Neural cell (in vitro differentiated cells): ENCODE measurements at regions not wholly inside any gene's neighbourhood (a gene's known extent, or its start where the extent isn't known, plus 50 kb on each side); places are given as distances from the start of the nearest gene placed in this dataset.

Experiments
- H2AFZ ChIP-seq: fragments of 200-600, 300-800 bp; sonication (generic), shearing (Covaris generic); 2 replicates; pipeline ENCODE4 v1.6.0; 2014; ENCODE audit warnings: low read depth, mild to moderate bottlenecking, antibody characterized with exemption, low read length, moderate library complexity
- H3F3A ChIP-seq: fragments of 200-600 bp; shearing (Covaris generic); 2 replicates; pipeline ENCODE4 v1.6.1; 2016; ENCODE audit warnings: mild to moderate bottlenecking, moderate library complexity, mixed read lengths, antibody characterized with exemption, low read length; ENCODE audit not compliant: insufficient read depth, poor library complexity, severe bottlenecking
- H3K27ac ChIP-seq: fragments of 200-600, 300-800 bp; sonication (generic), shearing (Covaris generic); 2 replicates; pipeline ENCODE4 v1.5.1; 2014; ENCODE audit warnings: mild to moderate bottlenecking, low read length, moderate library complexity
- H3K27me3 ChIP-seq: fragments of 300-800, 200-600 bp; sonication (generic), shearing (Covaris generic); 2 replicates; pipeline ENCODE4 v1.6.0; 2014; ENCODE audit warnings: mild to moderate bottlenecking, low read depth, low read length, moderate library complexity; ENCODE audit not compliant: insufficient read depth
- H3K36me3 ChIP-seq: fragments of 300-800, 200-600 bp; sonication (generic), shearing (Covaris generic); 2 replicates; pipeline ENCODE4 v1.5.1; 2014; ENCODE audit warnings: mild to moderate bottlenecking, antibody characterized with exemption, low read length, moderate library complexity; ENCODE audit not compliant: insufficient read depth
- H3K4me2 ChIP-seq: fragments of 300-800, 200-600 bp; sonication (generic), shearing (Covaris generic); 2 replicates; pipeline ENCODE4 v1.6.0; 2014; ENCODE audit warnings: mild to moderate bottlenecking, low read length
- H3K4me3 ChIP-seq: fragments of 300-800, 200-600 bp; sonication (generic), shearing (Covaris generic); 2 replicates; pipeline ENCODE4 v1.5.1; 2014; ENCODE audit warnings: mild to moderate bottlenecking, low read length, moderate library complexity
- H3K79me2 ChIP-seq: fragments of 200-600 bp; shearing (Covaris generic); replicated peaks from 2 replicates; pipeline ENCODE4 v1.6.0; 2014; ENCODE audit warnings: mild to moderate bottlenecking, low read length, moderate library complexity; ENCODE audit not compliant: insufficient read depth
- H3K9ac ChIP-seq: fragments of 300-800, 200-600 bp; sonication (generic), shearing (Covaris generic); 2 replicates; pipeline ENCODE4 v1.6.1; 2016; ENCODE audit warnings: mild to moderate bottlenecking, low read length, mixed read lengths
- H3K9me2 ChIP-seq: fragments of 200-600 bp; shearing (Covaris generic); 2 replicates; pipeline ENCODE4 v1.6.1; 2016; ENCODE audit warnings: mild to moderate bottlenecking, low read length, mixed read lengths; ENCODE audit not compliant: insufficient read depth
- H3K9me3 ChIP-seq: fragments of 200-600, 300-800 bp; sonication (generic), shearing (Covaris generic); 2 replicates; pipeline ENCODE4 v1.6.1; 2016; ENCODE audit warnings: mild to moderate bottlenecking, mixed run types, low read length, moderate library complexity, mixed read lengths
- H4K20me1 ChIP-seq: fragments of 200-600 bp; shearing (Covaris generic); 2 replicates; pipeline ENCODE4 v1.6.1; 2016; ENCODE audit warnings: mild to moderate bottlenecking, mixed run types; ENCODE audit not compliant: insufficient read depth
- EP300 ChIP-seq: fragments of 450-650 bp; conservative IDR thresholded peaks from 2 replicates; pipeline ENCODE4 v1.6.1; 2014; ENCODE audit warnings: antibody characterized with exemption, mild to moderate bottlenecking, moderate library complexity; ENCODE audit not compliant: poor library complexity, severe bottlenecking
- EZH2 ChIP-seq: fragments of 200-600, 300-800 bp; shearing (Covaris generic), sonication (generic); IDR thresholded peaks from 2 replicates; pipeline ENCODE4 v1.6.1; 2014; ENCODE audit warnings: antibody characterized with exemption, low read length, borderline replicate concordance, mild to moderate bottlenecking; ENCODE audit not compliant: insufficient read depth, poor library complexity, severe bottlenecking
- MXI1 ChIP-seq: fragments of 450-650 bp; conservative IDR thresholded peaks from 2 replicates; pipeline ENCODE4 v1.6.1; 2014; ENCODE audit warnings: antibody characterized with exemption, mild to moderate bottlenecking; ENCODE audit not compliant: poor library complexity, severe bottlenecking
- POLR2AphosphoS5 ChIP-seq: IDR thresholded peaks from 2 replicates; pipeline ENCODE4 v1.6.1; 2012
- RAD21 ChIP-seq: fragments of 450-650 bp; conservative IDR thresholded peaks from 2 replicates; pipeline ENCODE4 v1.6.1; 2014; ENCODE audit warnings: antibody characterized with exemption, mild to moderate bottlenecking, moderate library complexity
- SMC3 ChIP-seq: fragments of 450-650 bp; conservative IDR thresholded peaks from 2 replicates; pipeline ENCODE4 v1.6.1; 2014; ENCODE audit warnings: antibody characterized with exemption, mild to moderate bottlenecking, moderate library complexity; ENCODE audit not compliant: poor library complexity
- TAF1 ChIP-seq: IDR thresholded peaks from 2 replicates; pipeline ENCODE4 v1.6.1; 2012; ENCODE audit warnings: low read depth
- TF ChIP-seq, protein P1 (sequence below): fragments of 450-650 bp; IDR thresholded peaks from 2 replicates; pipeline ENCODE4 v1.5.1; 2014; ENCODE audit warnings: antibody characterized with exemption, mild to moderate bottlenecking, moderate library complexity; ENCODE audit not compliant: poor library complexity, severe bottlenecking
- TF ChIP-seq, protein P2 (sequence below): IDR thresholded peaks from 2 replicates; pipeline ENCODE4 v1.6.1; 2012; ENCODE audit warnings: borderline replicate concordance

DNA sequence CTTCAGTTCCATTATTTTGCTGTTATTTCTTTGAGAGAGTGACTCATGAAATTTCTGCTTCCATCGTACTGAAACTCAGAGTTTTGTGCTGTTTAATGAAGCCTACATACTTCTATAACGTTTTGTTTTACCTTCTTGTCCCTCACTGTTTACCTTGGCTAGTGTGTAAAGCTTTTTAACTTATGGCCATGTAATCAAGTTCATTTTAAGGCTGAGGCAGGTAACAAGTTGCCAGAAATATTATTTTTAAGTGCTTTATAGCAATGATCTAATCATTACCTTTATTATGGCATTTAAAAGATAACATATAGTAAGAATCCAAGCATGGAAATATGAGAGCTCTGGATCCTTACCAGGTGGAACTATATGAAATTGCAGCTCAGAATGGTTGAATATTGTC, 102.3 kb upstream of the FAT1 start:
- TF ChIP-seq POLR2AphosphoS5: no peak
- TF ChIP-seq RAD21: no peak
- TF ChIP-seq, protein P1, sequence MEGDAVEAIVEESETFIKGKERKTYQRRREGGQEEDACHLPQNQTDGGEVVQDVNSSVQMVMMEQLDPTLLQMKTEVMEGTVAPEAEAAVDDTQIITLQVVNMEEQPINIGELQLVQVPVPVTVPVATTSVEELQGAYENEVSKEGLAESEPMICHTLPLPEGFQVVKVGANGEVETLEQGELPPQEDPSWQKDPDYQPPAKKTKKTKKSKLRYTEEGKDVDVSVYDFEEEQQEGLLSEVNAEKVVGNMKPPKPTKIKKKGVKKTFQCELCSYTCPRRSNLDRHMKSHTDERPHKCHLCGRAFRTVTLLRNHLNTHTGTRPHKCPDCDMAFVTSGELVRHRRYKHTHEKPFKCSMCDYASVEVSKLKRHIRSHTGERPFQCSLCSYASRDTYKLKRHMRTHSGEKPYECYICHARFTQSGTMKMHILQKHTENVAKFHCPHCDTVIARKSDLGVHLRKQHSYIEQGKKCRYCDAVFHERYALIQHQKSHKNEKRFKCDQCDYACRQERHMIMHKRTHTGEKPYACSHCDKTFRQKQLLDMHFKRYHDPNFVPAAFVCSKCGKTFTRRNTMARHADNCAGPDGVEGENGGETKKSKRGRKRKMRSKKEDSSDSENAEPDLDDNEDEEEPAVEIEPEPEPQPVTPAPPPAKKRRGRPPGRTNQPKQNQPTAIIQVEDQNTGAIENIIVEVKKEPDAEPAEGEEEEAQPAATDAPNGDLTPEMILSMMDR: no peak
- no peak for TF ChIP-seq MXI1
- no peak overlapping the region for H3K4me3 ChIP-seq
- H3K9me3 ChIP-seq: no peaks in the 10 kb centered on the region
- no peaks in the 10 kb centered on the region for H3K27me3 ChIP-seq
- no peaks in the 10 kb centered on the region for H4K20me1 ChIP-seq
- no peak overlapping the region for H3K4me2 ChIP-seq
- H3K79me2 ChIP-seq: no peaks in the 10 kb centered on the region
- H3F3A ChIP-seq: no peaks in the 10 kb centered on the region
- no peak overlapping the region for H2AFZ ChIP-seq
- H3K27ac ChIP-seq: no peak overlapping the region
- H3K36me3 ChIP-seq: no peaks in the 10 kb centered on the region
- no peaks in the 10 kb centered on the region for H3K9me2 ChIP-seq
- H3K9ac ChIP-seq: no peak overlapping the region

DNA sequence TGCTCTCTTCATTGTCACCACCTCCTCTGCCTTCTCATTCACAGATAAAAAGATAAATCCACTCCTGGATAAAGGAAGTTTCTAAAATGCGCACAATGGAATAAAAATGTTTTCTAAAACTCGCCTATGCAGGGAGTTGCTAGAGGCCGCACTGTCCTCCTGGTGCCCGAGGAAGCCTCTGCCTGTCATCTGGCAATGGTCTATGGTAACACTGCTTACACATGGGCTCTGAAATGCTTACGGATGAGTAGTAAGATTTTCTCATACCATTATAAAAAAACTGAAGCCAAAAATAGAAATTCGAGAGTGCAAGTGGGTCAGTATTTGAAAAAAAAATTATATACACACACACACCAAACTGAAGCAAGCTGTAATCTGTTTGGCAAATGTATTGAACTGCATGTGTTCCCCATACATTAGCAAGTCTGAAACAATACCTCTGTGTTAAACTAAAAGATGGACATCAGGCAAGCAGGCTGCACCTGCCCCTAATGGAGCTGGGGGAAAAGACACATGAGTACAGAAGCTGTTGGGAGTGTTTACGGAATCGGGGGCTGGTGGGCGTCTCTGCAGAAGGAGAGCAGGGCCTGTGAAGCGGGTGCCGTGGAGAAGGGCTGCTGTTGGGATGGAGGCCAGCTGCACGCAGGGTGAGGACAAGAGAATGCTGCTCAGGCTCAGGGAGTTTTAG, 103.3 kb upstream of the FAT1 start:
- no peak overlapping the region for H2AFZ ChIP-seq
- H3K4me2 ChIP-seq: no peak overlapping the region
- TF ChIP-seq TAF1: no peak
- TF ChIP-seq EZH2: no peak
- no peak for TF ChIP-seq EP300
- no peak for TF ChIP-seq SMC3
- TF ChIP-seq, protein P2, sequence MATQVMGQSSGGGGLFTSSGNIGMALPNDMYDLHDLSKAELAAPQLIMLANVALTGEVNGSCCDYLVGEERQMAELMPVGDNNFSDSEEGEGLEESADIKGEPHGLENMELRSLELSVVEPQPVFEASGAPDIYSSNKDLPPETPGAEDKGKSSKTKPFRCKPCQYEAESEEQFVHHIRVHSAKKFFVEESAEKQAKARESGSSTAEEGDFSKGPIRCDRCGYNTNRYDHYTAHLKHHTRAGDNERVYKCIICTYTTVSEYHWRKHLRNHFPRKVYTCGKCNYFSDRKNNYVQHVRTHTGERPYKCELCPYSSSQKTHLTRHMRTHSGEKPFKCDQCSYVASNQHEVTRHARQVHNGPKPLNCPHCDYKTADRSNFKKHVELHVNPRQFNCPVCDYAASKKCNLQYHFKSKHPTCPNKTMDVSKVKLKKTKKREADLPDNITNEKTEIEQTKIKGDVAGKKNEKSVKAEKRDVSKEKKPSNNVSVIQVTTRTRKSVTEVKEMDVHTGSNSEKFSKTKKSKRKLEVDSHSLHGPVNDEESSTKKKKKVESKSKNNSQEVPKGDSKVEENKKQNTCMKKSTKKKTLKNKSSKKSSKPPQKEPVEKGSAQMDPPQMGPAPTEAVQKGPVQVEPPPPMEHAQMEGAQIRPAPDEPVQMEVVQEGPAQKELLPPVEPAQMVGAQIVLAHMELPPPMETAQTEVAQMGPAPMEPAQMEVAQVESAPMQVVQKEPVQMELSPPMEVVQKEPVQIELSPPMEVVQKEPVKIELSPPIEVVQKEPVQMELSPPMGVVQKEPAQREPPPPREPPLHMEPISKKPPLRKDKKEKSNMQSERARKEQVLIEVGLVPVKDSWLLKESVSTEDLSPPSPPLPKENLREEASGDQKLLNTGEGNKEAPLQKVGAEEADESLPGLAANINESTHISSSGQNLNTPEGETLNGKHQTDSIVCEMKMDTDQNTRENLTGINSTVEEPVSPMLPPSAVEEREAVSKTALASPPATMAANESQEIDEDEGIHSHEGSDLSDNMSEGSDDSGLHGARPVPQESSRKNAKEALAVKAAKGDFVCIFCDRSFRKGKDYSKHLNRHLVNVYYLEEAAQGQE: no peak
- TF ChIP-seq RAD21: no peak
- no peak for TF ChIP-seq POLR2AphosphoS5
- no peak for TF ChIP-seq MXI1

More for the DNA sequence above, 103.3 kb upstream of the FAT1 start:
- no peaks in the 10 kb centered on the region for H3K79me2 ChIP-seq
- H3K27ac ChIP-seq: no peak overlapping the region
- no peak overlapping the region for H3K4me3 ChIP-seq
- no peak overlapping the region for H3K9ac ChIP-seq
- no peaks in the 10 kb centered on the region for H4K20me1 ChIP-seq
- H3F3A ChIP-seq: no peaks in the 10 kb centered on the region
- no peaks in the 10 kb centered on the region for H3K27me3 ChIP-seq
- H3K9me3 ChIP-seq: no peaks in the 10 kb centered on the region
- H3K36me3 ChIP-seq: no peaks in the 10 kb centered on the region
- H3K9me2 ChIP-seq: no peaks in the 10 kb centered on the region
